HUDEP-2 (cell line): ENCODE measurements at regions not wholly inside any gene's neighbourhood (a gene's known extent, or its start where the extent isn't known, plus 50 kb on each side); places are given as distances from the start of the nearest gene placed in this dataset.

Experiments
- DNase-seq, 76 experiments: peaks; one replicate each; lab custom pipeline; 2025; ENCODE audit not compliant: unreplicated experiment in 76 of 76; lab: John Stamatoyannopoulos, UW

GRCh38 chr7:52502281-52502680 lies 533.2 kb upstream of the POM121L12 start:
- DNase-seq: no peak

- DNase-seq: no peak
Measured at GRCh38 chr7:52501696-52502095, 533.7 kb upstream of the POM121L12 start.

- no peak for DNase-seq
Measured at GRCh38 chr7:52500841-52501240, 534.6 kb upstream of the POM121L12 start.

- DNase-seq: no peak
Measured at GRCh38 chr7:52498366-52498765, 537.1 kb upstream of the POM121L12 start.

- no peak for DNase-seq
Measured at GRCh38 chr7:52486267-52486666, 549.2 kb upstream of the POM121L12 start.

- DNase-seq: no peak
Measured at GRCh38 chr7:52482076-52482475, 553.4 kb upstream of the POM121L12 start.

GRCh38 chr7:52481571-52481970 lies 553.9 kb upstream of the POM121L12 start:
- no peak for DNase-seq

GRCh38 chr7:52479990-52480389 lies 555.4 kb upstream of the POM121L12 start:
- DNase-seq: no peak

GRCh38 chr7:52475001-52475582 lies 560.3 kb upstream of the POM121L12 start:
- DNase-seq: no peak

GRCh38 chr7:52473756-52474155 lies 561.7 kb upstream of the POM121L12 start:
- no peak for DNase-seq

- no peak for DNase-seq
Measured at GRCh38 chr7:52472006-52472620, 563.3 kb upstream of the POM121L12 start.

GRCh38 chr7:52465216-52465615 lies 570.2 kb upstream of the POM121L12 start:
- DNase-seq: no peak

- DNase-seq: no peak
Measured at GRCh38 chr7:52463341-52463740, 572.1 kb upstream of the POM121L12 start.

- DNase-seq: no peak
Measured at GRCh38 chr7:52462474-52462873, 573.0 kb upstream of the POM121L12 start.

- no peak for DNase-seq
Measured at GRCh38 chr7:52455571-52455970, 579.9 kb upstream of the POM121L12 start.

GRCh38 chr7:52450816-52451215 lies 584.6 kb upstream of the POM121L12 start:
- DNase-seq: no peak

GRCh38 chr7:52447581-52448180 lies 587.8 kb upstream of the POM121L12 start:
- DNase-seq: no peak

GRCh38 chr7:52436278-52436677 lies 599.2 kb upstream of the POM121L12 start:
- DNase-seq: no peak

GRCh38 chr7:52431082-52431815 lies 604.2 kb upstream of the POM121L12 start:
- no peak for DNase-seq

- no peak for DNase-seq
Measured at GRCh38 chr7:52423251-52423650, 612.2 kb upstream of the POM121L12 start.

- no peak for DNase-seq
Measured at GRCh38 chr7:52413051-52413450, 622.4 kb upstream of the POM121L12 start.

GRCh38 chr7:52410032-52410431 lies 625.4 kb upstream of the POM121L12 start:
- DNase-seq: no peak
